ENCODE measurements at regions not wholly inside any gene's neighbourhood (a gene's known extent, or its start where the extent isn't known, plus 50 kb on each side); places are given as distances from the start of the nearest gene placed in this dataset.
"Not testable (repeated sequence)": the region's sequence is repeated elsewhere in the genome, so short reads cannot be mapped to it uniquely, and the experiment has no call there.

GRCh38 chr15:36075333-36075732, 504.1 kb upstream of the CDIN1 start:
- no peak for DNase-seq (ENCODE audit: low spot score)

DNA sequence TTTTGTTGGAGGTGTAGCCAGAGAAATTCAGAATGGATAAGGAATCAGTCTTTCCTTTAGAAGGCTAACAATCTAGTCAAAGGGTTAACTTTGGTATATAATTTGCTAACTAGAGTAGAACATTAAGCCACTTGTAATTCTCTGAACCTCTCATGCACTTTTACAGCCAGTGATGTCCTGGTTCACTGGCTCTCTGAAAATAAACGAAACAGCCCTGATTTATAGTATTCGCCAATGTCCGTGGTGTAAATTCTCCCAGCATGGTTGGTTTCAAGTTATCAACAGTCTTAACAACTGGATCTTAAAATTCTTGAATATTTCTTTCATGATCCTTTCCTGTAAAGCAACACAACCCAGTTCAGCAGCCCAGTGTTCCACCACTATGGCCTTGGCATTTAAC, 500.4 kb upstream of the CDIN1 start:
- DNase-seq (ENCODE audit: low spot score): no peak

DNA sequence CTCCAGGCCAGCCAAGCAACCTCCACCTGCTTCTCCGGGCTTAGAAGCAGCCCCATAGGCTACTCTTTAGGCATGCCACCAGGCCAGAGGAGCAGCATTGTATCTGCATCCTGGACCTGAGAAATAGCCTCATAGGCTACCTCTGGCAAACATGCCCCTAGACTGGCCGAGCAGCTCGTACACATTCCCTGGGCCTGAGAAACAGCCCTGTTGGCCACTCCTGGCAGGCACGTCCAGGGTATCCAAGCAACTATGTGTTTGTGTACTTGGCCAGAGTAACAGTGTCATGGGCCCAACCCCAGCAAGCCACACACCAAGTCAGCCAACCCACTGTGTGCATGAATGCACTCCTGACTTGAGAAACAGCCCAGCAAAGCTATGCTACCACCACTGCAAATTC, 498.7 kb upstream of the CDIN1 start:
- DNase-seq (ENCODE audit: low spot score): no peak

GRCh38 chr15:36090286-36090946, 489.0 kb upstream of the CDIN1 start:
- DNase-seq (ENCODE audit: low spot score): no peak

DNA sequence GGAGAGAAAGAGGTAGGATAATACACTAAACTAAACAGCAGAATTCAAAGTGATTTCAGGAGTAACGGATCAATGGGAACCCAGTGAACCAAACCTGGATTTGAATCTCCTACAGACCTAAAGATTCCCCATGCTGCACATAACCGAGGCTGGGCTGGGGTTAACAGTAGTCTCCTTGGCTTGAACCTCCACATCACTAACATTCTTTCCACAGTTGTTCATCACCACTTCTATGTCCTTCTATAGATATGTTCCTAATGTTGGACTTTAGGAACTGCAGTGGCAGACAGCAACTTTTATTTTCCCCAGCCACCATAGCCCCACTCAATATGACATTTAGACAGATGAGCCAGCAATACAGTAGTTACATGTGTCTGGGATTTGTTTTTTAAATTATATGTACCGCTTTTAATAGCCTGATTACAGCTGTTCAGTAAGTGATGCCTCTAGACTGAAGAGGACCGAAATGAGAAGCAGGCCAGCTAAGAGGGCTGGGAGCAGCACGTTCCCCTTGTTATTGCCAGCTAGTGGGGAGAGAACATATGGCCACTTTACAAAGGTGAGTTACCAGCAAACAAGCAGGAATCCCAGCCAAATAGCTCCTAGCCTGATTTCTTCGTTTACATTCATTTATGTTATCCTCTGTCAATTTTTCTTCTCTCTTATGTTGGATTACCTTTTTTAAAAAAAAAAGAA, 472.6 kb upstream of the CDIN1 start:
- DNase-seq (ENCODE audit: low spot score): no peak

DNA sequence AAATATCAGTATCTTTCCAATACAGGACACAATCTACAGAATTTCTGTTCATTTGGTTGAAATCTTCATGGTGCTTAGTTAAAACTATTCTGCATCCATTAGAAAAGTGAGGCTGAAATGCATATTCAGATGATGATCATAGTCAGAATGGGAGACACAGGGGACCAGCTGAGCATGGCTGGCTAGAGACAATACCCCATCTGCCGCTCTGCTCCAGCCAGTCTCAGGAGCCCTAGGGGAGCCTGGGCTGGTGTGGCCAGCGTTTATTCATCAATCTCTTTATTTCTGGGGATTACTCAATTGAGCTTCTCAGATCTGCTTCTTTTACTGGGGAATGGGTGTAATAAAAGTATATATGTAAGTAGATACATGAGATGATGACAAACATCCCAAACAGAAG, 470.9 kb upstream of the CDIN1 start:
- DNase-seq (ENCODE audit: low spot score): no peak

GRCh38 chr15:36109943-36110658, 469.3 kb upstream of the CDIN1 start:
- DNase-seq (ENCODE audit: low spot score): no peak

DNA sequence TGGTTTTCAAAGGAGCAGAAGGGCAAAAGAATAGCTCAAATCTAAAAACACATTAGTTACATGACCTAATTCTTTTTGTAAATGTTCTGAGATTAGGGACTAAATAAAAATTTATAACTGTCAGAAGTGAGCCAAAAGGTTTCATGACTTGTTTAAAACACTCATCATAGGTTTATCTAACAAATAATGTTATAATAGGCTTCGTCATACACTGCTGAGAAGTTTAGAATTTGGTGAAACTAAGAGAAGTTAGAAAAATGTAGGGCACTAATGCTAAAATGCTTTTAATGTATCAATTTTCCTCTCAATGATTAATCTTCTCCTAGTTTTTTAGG, 468.8 kb upstream of the CDIN1 start:
- no peak for DNase-seq (ENCODE audit: low spot score)

- DNase-seq (ENCODE audit: low spot score): no peak
Measured at GRCh38 chr15:36117296-36117787, 462.1 kb upstream of the CDIN1 start.

GRCh38 chr15:36126194-36126593, 453.2 kb upstream of the CDIN1 start:
- no peak for DNase-seq (ENCODE audit: low spot score)

GRCh38 chr15:36130641-36131310, 448.6 kb upstream of the CDIN1 start:
- no peak for DNase-seq (ENCODE audit: low spot score)

DNA sequence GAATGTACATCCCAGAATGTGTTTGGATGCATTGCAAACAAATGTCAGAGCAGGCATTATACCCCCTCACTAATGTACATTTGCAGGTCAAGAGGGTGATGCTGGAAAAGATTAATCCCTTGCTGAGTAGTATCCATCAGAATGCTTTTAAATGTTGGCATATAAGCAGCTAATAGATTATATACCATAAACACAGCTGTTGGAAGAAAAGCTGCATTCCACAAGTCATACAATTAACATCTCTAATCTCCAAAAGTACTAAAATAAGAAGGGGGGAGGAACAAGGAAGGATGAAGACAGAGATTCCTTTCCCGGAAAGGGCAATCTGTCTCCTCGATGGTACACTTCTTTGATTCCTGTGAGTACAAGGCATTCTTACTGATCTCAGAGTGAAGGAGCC, 445.7 kb upstream of the CDIN1 start:
- no peak for DNase-seq (ENCODE audit: low spot score)

- no peak for DNase-seq (ENCODE audit: low spot score)
Measured at GRCh38 chr15:36136049-36136448, 443.4 kb upstream of the CDIN1 start.

- DNase-seq (ENCODE audit: low spot score): no peak
Measured at GRCh38 chr15:36152936-36153335, 426.5 kb upstream of the CDIN1 start.

DNA sequence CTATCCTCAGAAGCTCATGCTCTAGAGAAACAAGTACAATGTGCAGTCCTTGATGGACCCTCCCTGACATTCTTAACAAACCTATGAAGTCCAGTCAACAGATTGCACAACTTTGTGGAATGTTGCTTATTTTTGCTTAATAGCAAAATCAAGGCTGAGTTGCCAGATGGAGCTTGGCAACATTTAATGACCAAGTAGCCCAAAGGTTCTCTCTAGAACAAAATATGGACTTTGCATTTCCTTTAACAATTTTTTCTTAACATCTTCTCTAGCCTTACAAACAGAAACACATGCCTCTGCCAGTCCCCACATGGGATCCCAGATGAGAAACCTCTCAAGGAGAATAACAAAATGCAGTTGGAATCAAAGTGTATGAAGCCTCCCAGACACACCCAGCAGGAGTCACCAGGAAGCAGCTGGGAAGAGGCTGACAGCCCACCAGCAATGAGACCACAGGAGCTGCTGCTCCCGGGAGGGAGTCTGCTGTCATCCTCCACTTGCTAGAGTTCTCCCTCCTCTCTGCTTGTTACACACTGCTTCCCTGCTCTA, 422.5 kb upstream of the CDIN1 start:
- DNase-seq (ENCODE audit: low spot score): no peak

GRCh38 chr15:36160351-36160750, 419.1 kb upstream of the CDIN1 start:
- DNase-seq (ENCODE audit: low spot score): no peak

GRCh38 chr15:36161108-36161507, 418.3 kb upstream of the CDIN1 start:
- no peak for DNase-seq (ENCODE audit: low spot score)

DNA sequence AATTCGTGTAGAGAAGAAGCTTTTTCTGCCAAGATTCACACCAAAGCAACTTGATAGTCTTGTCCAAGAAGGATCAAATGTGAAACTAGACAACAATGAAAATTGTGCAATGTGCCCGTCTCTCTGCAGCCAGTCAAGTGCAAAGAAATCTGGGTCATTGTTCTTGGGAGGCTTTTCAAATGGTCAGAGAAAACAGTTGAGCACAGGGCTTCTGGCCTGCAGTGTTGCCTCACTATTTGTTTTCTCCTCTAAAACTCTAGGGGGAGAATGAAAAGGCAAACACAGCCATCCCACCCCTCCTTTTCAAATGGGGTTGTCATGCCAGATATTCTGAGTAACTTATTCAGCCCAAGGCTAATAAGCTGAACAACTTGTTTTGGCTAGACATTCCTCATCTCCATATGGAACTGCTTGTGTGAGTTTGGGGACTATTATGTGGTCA, 417.6 kb upstream of the CDIN1 start:
- DNase-seq (ENCODE audit: low spot score): no peak

- DNase-seq (ENCODE audit: low spot score): not testable (repeated sequence)
Measured at GRCh38 chr15:36163983-36164382, 415.4 kb upstream of the CDIN1 start.

DNA sequence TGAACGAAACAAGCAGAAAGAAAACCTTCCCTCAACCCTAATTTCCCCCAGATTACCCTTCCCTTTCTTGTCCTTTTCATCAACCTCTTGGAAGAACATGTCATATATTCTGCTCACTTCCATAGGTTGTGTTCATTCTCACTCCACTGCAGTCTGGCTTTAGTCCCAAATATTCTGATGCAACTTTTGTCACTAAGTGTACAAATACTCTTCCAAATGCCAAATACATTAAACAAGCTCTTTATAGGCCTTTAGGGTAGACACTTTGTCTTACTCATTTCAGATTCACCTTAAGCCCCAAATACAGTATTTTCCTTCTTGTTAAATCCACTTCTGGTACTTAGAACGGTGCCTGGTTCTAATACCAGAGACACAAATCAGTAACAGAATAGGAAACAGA, 406.5 kb upstream of the CDIN1 start:
- no peak for DNase-seq (ENCODE audit: low spot score)

DNA sequence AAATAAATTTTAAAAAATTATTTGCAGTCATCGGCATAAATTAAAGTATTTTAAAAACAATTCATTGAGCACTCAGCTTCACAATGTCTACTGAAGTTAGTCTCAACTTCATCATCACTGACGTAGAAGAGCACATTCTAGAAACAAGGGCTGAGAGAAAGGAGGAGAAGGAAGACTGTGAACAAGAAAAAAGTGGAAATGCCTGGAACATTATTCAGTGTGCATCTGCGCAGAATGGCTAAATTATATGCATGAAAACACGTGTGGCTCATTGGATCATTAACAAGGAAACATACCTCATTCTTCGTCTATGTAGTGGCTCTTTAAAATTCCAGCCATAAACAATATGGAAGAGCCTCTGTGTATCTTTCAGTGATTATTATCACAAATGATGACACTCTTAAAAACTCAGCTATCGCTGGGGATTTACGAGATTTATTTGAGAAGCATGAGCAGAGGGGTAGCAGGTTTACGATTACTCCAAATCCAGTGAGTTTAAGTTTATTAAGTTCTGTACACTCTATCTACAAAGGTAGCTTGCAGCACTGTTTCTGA, 404.2 kb upstream of the CDIN1 start:
- DNase-seq (ENCODE audit: low spot score): no peak

GRCh38 chr15:36175741-36176291, 403.6 kb upstream of the CDIN1 start:
- DNase-seq (ENCODE audit: low spot score): no peak

Measured in kidney capillary endothelial cell (primary cell).